ENCODE measurements at regions not wholly inside any gene's neighbourhood (a gene's known extent, or its start where the extent isn't known, plus 50 kb on each side); places are given as distances from the start of the nearest gene placed in this dataset.

GRCh38 chr11:91783173-91783572, 441.4 kb upstream of the FAT3 start:
- TF ChIP-seq TP53 (CRISPR knock-in tag; IDR thresholded peaks at IDR 0.05), result no peak
- TF ChIP-seq USF2 (CRISPR knock-in tag; IDR thresholded peaks at IDR 0.05), result no peak
- no peak for TF ChIP-seq CTCF (IDR thresholded peaks at IDR 0.05)
- TF ChIP-seq, protein P1, sequence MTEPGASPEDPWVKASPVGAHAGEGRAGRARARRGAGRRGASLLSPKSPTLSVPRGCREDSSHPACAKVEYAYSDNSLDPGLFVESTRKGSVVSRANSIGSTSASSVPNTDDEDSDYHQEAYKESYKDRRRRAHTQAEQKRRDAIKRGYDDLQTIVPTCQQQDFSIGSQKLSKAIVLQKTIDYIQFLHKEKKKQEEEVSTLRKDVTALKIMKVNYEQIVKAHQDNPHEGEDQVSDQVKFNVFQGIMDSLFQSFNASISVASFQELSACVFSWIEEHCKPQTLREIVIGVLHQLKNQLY (CRISPR knock-in tag; IDR thresholded peaks at IDR 0.05), result no peak
